WTC11 (cell line): ENCODE measurements at regions not wholly inside any gene's neighbourhood (a gene's known extent, or its start where the extent isn't known, plus 50 kb on each side); places are given as distances from the start of the nearest gene placed in this dataset.

Experiments used
- ATAC-seq: fragments of 200-7000 bp; cut with Tn5 transposase; 2 replicates; pipeline ENCODE4 v1.10.0; 2021; ENCODE audit warnings: mild to moderate bottlenecking, moderate library complexity
- CTCF ChIA-PET: fragments of 300-600 bp; sonication (Branson Sonifier 250); formaldehyde crosslinking; loops from one replicate; lab custom pipeline; 2021; ENCODE audit warnings: antibody characterized with exemption; lab: Charles Lee
- POLR2A ChIA-PET: fragments of 350-600 bp; sonication (Branson Sonifier 250); formaldehyde crosslinking; loops from one replicate; lab custom pipeline; 2021; ENCODE audit warnings: antibody characterized with exemption; lab: Charles Lee
- DNase-seq: peaks from one replicate; pipeline ENCODE4 v3.0.0; 2021; ENCODE audit warnings: low spot score
- H3K27ac Mint-ChIP-seq: 2 replicates; pipeline ENCODE4 v1.8.0; 2021; ENCODE audit warnings: mixed read lengths
- H3K27me3 Mint-ChIP-seq: 2 replicates; pipeline ENCODE4 v1.8.0; 2021; ENCODE audit warnings: low read depth, mild to moderate bottlenecking, moderate library complexity, mixed read lengths
- H3K36me3 Mint-ChIP-seq: 2 replicates; pipeline ENCODE4 v1.8.0; 2021; ENCODE audit warnings: mixed read lengths
- H3K4me1 Mint-ChIP-seq: 2 replicates; pipeline ENCODE4 v1.8.0; 2022; ENCODE audit warnings: mixed read lengths
- H3K4me3 Mint-ChIP-seq: 2 replicates; pipeline ENCODE4 v1.8.0; 2021; ENCODE audit warnings: mild to moderate bottlenecking, moderate library complexity, mixed read lengths
- H3K9me3 Mint-ChIP-seq: 2 replicates; pipeline ENCODE4 v1.8.0; 2021; ENCODE audit warnings: mixed read lengths
- AFF4 ChIP-seq: sonication (generic); formaldehyde crosslinking; IDR thresholded peaks from 2 replicates; pipeline ENCODE4 v1.8.1; 2023; ENCODE audit warnings: mild to moderate bottlenecking, missing genetic modification reagents, borderline replicate concordance
- ATF1 ChIP-seq: sonication (generic); formaldehyde crosslinking; IDR thresholded peaks from 2 replicates; pipeline ENCODE4 v1.8.1; 2023; ENCODE audit warnings: mild to moderate bottlenecking, moderate library complexity, missing genetic modification reagents
- ATF3 ChIP-seq: sonication (generic); formaldehyde crosslinking; conservative IDR thresholded peaks from 2 replicates; pipeline ENCODE4 v1.8.1; 2022; ENCODE audit warnings: mild to moderate bottlenecking, missing genetic modification reagents
- CBFB ChIP-seq: sonication (generic); formaldehyde crosslinking; IDR thresholded peaks from 2 replicates; pipeline ENCODE4 v1.8.1; 2022; ENCODE audit warnings: mild to moderate bottlenecking, low read depth, missing genetic modification reagents
- E2F5 ChIP-seq: sonication (generic); formaldehyde crosslinking; IDR thresholded peaks from 2 replicates; pipeline ENCODE4 v1.8.1; 2022; ENCODE audit warnings: mild to moderate bottlenecking, moderate library complexity, missing genetic modification reagents
- EMX1 ChIP-seq: fragments of 250-450 bp; sonication (Bioruptor Pico); IDR thresholded peaks from 2 replicates; pipeline ENCODE4 v1.8.0; 2021; ENCODE audit warnings: mild to moderate bottlenecking
- ERG ChIP-seq: fragments of 250-450 bp; sonication (Bioruptor Pico); IDR thresholded peaks from 2 replicates; pipeline ENCODE4 v1.8.0; 2021; ENCODE audit warnings: mild to moderate bottlenecking
- HMGA2 ChIP-seq: fragments of 250-450 bp; sonication (Bioruptor Pico); IDR thresholded peaks from 2 replicates; pipeline ENCODE4 v1.4.0; 2021; ENCODE audit warnings: mild to moderate bottlenecking, moderate library complexity
- MXD4 ChIP-seq: fragments of 250-450 bp; sonication (Bioruptor Pico); IDR thresholded peaks from 2 replicates; pipeline ENCODE4 v1.8.0; 2021; ENCODE audit warnings: mild to moderate bottlenecking, moderate library complexity, borderline replicate concordance
- MYBL2 ChIP-seq: sonication (generic); formaldehyde crosslinking; IDR thresholded peaks from 2 replicates; pipeline ENCODE4 v1.8.1; 2023; ENCODE audit warnings: mild to moderate bottlenecking, moderate library complexity, missing genetic modification reagents
- NFYB ChIP-seq: sonication (generic); formaldehyde crosslinking; conservative IDR thresholded peaks from 2 replicates; pipeline ENCODE4 v1.8.0; 2022; ENCODE audit warnings: low read depth, missing genetic modification reagents
- RELA ChIP-seq: sonication (generic); formaldehyde crosslinking; IDR thresholded peaks from 2 replicates; pipeline ENCODE4 v1.8.1; 2022; ENCODE audit warnings: missing genetic modification reagents, mild to moderate bottlenecking, borderline replicate concordance
- SMAD4 ChIP-seq: sonication (generic); formaldehyde crosslinking; IDR thresholded peaks from 2 replicates; pipeline ENCODE4 v1.8.0; 2022; ENCODE audit warnings: mild to moderate bottlenecking, missing genetic modification reagents
- SP1 ChIP-seq: sonication (generic); formaldehyde crosslinking; conservative IDR thresholded peaks from 2 replicates; pipeline ENCODE4 v1.8.1; 2022; ENCODE audit warnings: missing genetic modification reagents
- TCF7 ChIP-seq: sonication (generic); formaldehyde crosslinking; IDR thresholded peaks from 2 replicates; pipeline ENCODE4 v1.8.0; 2022; ENCODE audit warnings: mild to moderate bottlenecking, low read depth, missing genetic modification reagents, moderate library complexity
- ZNF121 ChIP-seq: sonication (generic); formaldehyde crosslinking; IDR thresholded peaks from 2 replicates; pipeline ENCODE4 v1.8.0; 2023; ENCODE audit warnings: missing genetic modification reagents
- ZNF138 ChIP-seq: sonication (generic); formaldehyde crosslinking; conservative IDR thresholded peaks from 2 replicates; pipeline ENCODE4 v1.8.1; 2022; ENCODE audit warnings: mild to moderate bottlenecking, moderate library complexity, missing genetic modification reagents
- ZNF219 ChIP-seq: sonication (generic); formaldehyde crosslinking; IDR thresholded peaks from 2 replicates; pipeline ENCODE4 v1.8.0; 2023; ENCODE audit warnings: missing genetic modification reagents, mild to moderate bottlenecking, borderline replicate concordance
- ZNF232 ChIP-seq: sonication (generic); formaldehyde crosslinking; IDR thresholded peaks from 2 replicates; pipeline ENCODE4 v1.8.0; 2022; ENCODE audit warnings: mild to moderate bottlenecking, missing genetic modification reagents
- ZNF317 ChIP-seq: sonication (generic); formaldehyde crosslinking; IDR thresholded peaks from 2 replicates; pipeline ENCODE4 v1.8.1; 2023; ENCODE audit warnings: low read depth, mild to moderate bottlenecking, moderate library complexity, missing genetic modification reagents, borderline replicate concordance
- ZNF396 ChIP-seq: fragments of 250-450 bp; sonication (Bioruptor Pico); IDR thresholded peaks from 2 replicates; pipeline ENCODE4 v1.8.0; 2021; ENCODE audit warnings: mild to moderate bottlenecking, moderate library complexity, borderline replicate concordance
- ZNF671 ChIP-seq: fragments of 250-450 bp; sonication (Bioruptor Pico); IDR thresholded peaks from 2 replicates; pipeline ENCODE4 v1.8.0; 2021; ENCODE audit warnings: mild to moderate bottlenecking
- ZSCAN18 ChIP-seq: fragments of 250-450 bp; sonication (Bioruptor Pico); IDR thresholded peaks from 2 replicates; pipeline ENCODE4 v2.1.2; 2022; ENCODE audit warnings: mild to moderate bottlenecking, moderate library complexity
- TF ChIP-seq, protein P1 (sequence below): sonication (generic); formaldehyde crosslinking; IDR thresholded peaks from 2 replicates; pipeline ENCODE4 v1.8.1; 2023; ENCODE audit warnings: mild to moderate bottlenecking, missing genetic modification reagents, moderate library complexity
- TF ChIP-seq, protein P2 (sequence below): sonication (generic); formaldehyde crosslinking; IDR thresholded peaks from 2 replicates; pipeline ENCODE4 v1.8.0; 2023; ENCODE audit warnings: missing genetic modification reagents, mild to moderate bottlenecking, borderline replicate concordance

- H3K9me3 Mint-ChIP-seq: peaks cover 7% of the 10 kb centered on the region
- TF ChIP-seq ATF1 (CRISPR knock-in tag) (no peak), ZNF396 (CRISPR knock-in tag) (no peak), NFYB (no peak), MYBL2 (no peak), TCF7 (no peak), ATF3 (CRISPR knock-in tag) (no peak), E2F5 (CRISPR knock-in tag) (no peak), ZNF138 (CRISPR knock-in tag) (no peak), ZNF121 (CRISPR knock-in tag) (no peak), ERG (CRISPR knock-in tag) (no peak), RELA (CRISPR knock-in tag) (no peak), AFF4 (CRISPR knock-in tag) (no peak), ZNF671 (no peak), EMX1 (CRISPR knock-in tag) (no peak), CBFB (CRISPR knock-in tag) (no peak), MXD4 (no peak), ZNF219 (CRISPR knock-in tag) (no peak), SP1 (CRISPR knock-in tag) (no peak), ZNF317 (CRISPR knock-in tag) (no peak)
- TF ChIP-seq, protein P1, sequence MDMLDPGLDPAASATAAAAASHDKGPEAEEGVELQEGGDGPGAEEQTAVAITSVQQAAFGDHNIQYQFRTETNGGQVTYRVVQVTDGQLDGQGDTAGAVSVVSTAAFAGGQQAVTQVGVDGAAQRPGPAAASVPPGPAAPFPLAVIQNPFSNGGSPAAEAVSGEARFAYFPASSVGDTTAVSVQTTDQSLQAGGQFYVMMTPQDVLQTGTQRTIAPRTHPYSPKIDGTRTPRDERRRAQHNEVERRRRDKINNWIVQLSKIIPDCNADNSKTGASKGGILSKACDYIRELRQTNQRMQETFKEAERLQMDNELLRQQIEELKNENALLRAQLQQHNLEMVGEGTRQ: no peak
- TF ChIP-seq, all 79 proteins: peak for 0
- no peak overlapping the region for H3K27ac Mint-ChIP-seq
- no peak overlapping the region for H3K4me3 Mint-ChIP-seq
- DNase-seq (no peak), ATAC-seq (no peak)
- no peaks in the 10 kb centered on the region; the same call in 1 of the 2 replicates for H3K36me3 Mint-ChIP-seq
- CTCF ChIA-PET: interaction anchor here (0.5 to 3.1 kb wide), 5 partner anchors 9 to 299 kb away, joined by 3 to 26 read pairs (median 4); no protein-coding TSS in a partner anchor
- peaks cover 2% of the 10 kb centered on the region; the same call in 1 of the 2 replicates for H3K27me3 Mint-ChIP-seq
- POLR2A ChIA-PET: no interaction called here
- peaks cover 54% of the 10 kb centered on the region for H3K4me1 Mint-ChIP-seq
Observed at GRCh38 chr3:102237838-102238237, 197.0 kb upstream of the ZPLD1 start.

GRCh38 chr3:102238362-102238761 is 196.5 kb upstream of the ZPLD1 start:
- Mint-ChIP-seq H3K27me3 (peaks cover 2% of the 10 kb centered on the region; the same call in 1 of the 2 replicates), H3K27ac (no peak overlapping the region), H3K4me1 (peaks cover 54% of the 10 kb centered on the region), H3K36me3 (no peaks in the 10 kb centered on the region; the same call in 1 of the 2 replicates), H3K9me3 (peaks cover 7% of the 10 kb centered on the region), H3K4me3 (0 out of 2 replicates have a peak overlapping the region, but pooled peaks have one; percentile 9)
- CTCF ChIA-PET: interaction anchor here (0.6 to 3.1 kb wide), 4 partner anchors 9 to 436 kb away, joined by 3 to 26 read pairs (median 8); no protein-coding TSS in a partner anchor
- ATAC-seq (peak; percentile 85), DNase-seq (no peak)
- POLR2A ChIA-PET: no interaction called here
- TF ChIP-seq ZNF232 (CRISPR knock-in tag) (no peak), ZSCAN18 (no peak), SMAD4 (CRISPR knock-in tag) (no peak), HMGA2 (CRISPR knock-in tag) (no peak)
- TF ChIP-seq, protein P2, sequence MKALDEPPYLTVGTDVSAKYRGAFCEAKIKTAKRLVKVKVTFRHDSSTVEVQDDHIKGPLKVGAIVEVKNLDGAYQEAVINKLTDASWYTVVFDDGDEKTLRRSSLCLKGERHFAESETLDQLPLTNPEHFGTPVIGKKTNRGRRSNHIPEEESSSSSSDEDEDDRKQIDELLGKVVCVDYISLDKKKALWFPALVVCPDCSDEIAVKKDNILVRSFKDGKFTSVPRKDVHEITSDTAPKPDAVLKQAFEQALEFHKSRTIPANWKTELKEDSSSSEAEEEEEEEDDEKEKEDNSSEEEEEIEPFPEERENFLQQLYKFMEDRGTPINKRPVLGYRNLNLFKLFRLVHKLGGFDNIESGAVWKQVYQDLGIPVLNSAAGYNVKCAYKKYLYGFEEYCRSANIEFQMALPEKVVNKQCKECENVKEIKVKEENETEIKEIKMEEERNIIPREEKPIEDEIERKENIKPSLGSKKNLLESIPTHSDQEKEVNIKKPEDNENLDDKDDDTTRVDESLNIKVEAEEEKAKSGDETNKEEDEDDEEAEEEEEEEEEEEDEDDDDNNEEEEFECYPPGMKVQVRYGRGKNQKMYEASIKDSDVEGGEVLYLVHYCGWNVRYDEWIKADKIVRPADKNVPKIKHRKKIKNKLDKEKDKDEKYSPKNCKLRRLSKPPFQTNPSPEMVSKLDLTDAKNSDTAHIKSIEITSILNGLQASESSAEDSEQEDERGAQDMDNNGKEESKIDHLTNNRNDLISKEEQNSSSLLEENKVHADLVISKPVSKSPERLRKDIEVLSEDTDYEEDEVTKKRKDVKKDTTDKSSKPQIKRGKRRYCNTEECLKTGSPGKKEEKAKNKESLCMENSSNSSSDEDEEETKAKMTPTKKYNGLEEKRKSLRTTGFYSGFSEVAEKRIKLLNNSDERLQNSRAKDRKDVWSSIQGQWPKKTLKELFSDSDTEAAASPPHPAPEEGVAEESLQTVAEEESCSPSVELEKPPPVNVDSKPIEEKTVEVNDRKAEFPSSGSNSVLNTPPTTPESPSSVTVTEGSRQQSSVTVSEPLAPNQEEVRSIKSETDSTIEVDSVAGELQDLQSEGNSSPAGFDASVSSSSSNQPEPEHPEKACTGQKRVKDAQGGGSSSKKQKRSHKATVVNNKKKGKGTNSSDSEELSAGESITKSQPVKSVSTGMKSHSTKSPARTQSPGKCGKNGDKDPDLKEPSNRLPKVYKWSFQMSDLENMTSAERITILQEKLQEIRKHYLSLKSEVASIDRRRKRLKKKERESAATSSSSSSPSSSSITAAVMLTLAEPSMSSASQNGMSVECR (CRISPR knock-in tag): no peak
